C4-2B (cell line): ENCODE measurements at regions not wholly inside any gene's neighbourhood (a gene's known extent, or its start where the extent isn't known, plus 50 kb on each side); places are given as distances from the start of the nearest gene placed in this dataset.

Experiments
- ZFX ChIP-seq: fragments of 450-650 bp; IDR thresholded peaks from 2 replicates; pipeline ENCODE4 v1.6.1; 2017
- TF ChIP-seq, protein P1 (sequence below): fragments of 450-650 bp; conservative IDR thresholded peaks from 2 replicates; pipeline ENCODE4 v1.5.1; 2017; ENCODE audit warnings: mild to moderate bottlenecking

DNA sequence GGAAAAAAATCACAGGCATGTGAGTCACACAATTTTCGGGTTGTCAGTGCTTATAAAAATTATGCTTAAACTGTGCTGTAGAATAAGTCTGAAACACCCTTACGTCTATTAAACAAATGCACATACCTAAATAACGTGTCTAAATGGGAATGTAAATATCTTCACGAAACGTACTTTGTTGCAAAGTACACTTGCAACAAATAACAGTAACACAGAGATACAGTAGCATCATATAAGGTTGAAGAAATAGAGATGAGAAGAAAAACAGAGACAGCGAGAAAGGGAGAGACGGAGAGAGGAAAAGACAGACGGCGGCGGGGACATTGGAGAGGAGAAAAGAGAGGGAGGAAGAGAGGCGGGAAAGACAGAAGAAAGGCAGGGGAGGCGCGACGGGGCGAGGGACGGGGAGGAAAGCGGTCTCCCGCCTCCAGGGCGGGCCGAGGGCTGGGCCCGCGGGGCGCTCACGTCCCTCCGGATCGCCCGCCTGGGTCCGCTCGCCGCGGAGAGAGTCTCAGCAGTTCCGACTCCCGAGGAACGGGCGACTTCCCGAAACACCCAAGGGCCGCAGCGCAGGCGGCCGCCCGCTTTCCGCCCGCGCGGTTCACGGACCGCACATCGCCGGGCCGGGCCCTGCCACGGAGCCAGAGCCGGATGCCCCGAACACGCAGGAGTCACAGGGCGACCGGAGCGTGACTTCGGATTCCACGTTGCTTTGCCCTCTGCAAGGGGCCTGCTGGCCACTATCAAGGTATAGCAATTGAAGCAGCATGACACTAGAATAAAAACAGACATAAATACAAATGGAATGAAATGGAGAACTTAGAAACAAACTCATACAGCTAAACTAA, 153.4 kb downstream of the LMLN start:
- TF ChIP-seq, protein P1, sequence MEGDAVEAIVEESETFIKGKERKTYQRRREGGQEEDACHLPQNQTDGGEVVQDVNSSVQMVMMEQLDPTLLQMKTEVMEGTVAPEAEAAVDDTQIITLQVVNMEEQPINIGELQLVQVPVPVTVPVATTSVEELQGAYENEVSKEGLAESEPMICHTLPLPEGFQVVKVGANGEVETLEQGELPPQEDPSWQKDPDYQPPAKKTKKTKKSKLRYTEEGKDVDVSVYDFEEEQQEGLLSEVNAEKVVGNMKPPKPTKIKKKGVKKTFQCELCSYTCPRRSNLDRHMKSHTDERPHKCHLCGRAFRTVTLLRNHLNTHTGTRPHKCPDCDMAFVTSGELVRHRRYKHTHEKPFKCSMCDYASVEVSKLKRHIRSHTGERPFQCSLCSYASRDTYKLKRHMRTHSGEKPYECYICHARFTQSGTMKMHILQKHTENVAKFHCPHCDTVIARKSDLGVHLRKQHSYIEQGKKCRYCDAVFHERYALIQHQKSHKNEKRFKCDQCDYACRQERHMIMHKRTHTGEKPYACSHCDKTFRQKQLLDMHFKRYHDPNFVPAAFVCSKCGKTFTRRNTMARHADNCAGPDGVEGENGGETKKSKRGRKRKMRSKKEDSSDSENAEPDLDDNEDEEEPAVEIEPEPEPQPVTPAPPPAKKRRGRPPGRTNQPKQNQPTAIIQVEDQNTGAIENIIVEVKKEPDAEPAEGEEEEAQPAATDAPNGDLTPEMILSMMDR: no peak
- TF ChIP-seq ZFX: no peak
